Nephron (organoid): ENCODE measurements at regions not wholly inside any gene's neighbourhood (a gene's known extent, or its start where the extent isn't known, plus 50 kb on each side); places are given as distances from the start of the nearest gene placed in this dataset.

Source experiments
- H3K27ac Mint-ChIP-seq, 3 experiments: 2 replicates each; pipeline ENCODE4 v1.8.0; 2020; ENCODE audit warnings: mixed read lengths in 3 of 3, mild to moderate bottlenecking in 2 of 3, moderate library complexity in 1 of 3
- H3K27me3 Mint-ChIP-seq: 2 replicates; pipeline ENCODE4 v1.8.0; 2021; ENCODE audit warnings: low read depth, mild to moderate bottlenecking, moderate library complexity, mixed read lengths
- H3K36me3 Mint-ChIP-seq: 2 replicates; pipeline ENCODE4 v1.8.0; 2020; ENCODE audit warnings: low read depth, mixed read lengths
- H3K4me1 Mint-ChIP-seq: 2 replicates; pipeline ENCODE4 v1.8.0; 2020; ENCODE audit warnings: mixed read lengths
- H3K4me3 Mint-ChIP-seq, 3 experiments: 2 replicates each; pipeline ENCODE4 v1.8.0; 2020; ENCODE audit warnings: mild to moderate bottlenecking in 3 of 3, mixed read lengths in 3 of 3, moderate library complexity in 2 of 3
- H3K9me3 Mint-ChIP-seq: 2 replicates; pipeline ENCODE4 v1.8.0; 2020; ENCODE audit warnings: mixed read lengths
- TF ChIP-seq, protein P1 (sequence below), 3 experiments: fragments of 200-600 bp; sonication (generic); IDR thresholded peaks; one replicate each; pipeline ENCODE4 v1.5.0; 2021; ENCODE audit warnings: antibody characterized with exemption in 3 of 3; ENCODE audit not compliant: unreplicated experiment in 3 of 3

GRCh38 chr2:164384434-164384833, 236.8 kb downstream of the GRB14 start:
- Mint-ChIP-seq H3K27ac (no peak overlapping the region), H3K4me1 (no peaks in the 10 kb centered on the region), H3K36me3 (no peaks in the 10 kb centered on the region), H3K9me3 (no peaks in the 10 kb centered on the region), H3K27me3 (no peaks in the 10 kb centered on the region), H3K4me3 (no peak overlapping the region)
- TF ChIP-seq, protein P1, sequence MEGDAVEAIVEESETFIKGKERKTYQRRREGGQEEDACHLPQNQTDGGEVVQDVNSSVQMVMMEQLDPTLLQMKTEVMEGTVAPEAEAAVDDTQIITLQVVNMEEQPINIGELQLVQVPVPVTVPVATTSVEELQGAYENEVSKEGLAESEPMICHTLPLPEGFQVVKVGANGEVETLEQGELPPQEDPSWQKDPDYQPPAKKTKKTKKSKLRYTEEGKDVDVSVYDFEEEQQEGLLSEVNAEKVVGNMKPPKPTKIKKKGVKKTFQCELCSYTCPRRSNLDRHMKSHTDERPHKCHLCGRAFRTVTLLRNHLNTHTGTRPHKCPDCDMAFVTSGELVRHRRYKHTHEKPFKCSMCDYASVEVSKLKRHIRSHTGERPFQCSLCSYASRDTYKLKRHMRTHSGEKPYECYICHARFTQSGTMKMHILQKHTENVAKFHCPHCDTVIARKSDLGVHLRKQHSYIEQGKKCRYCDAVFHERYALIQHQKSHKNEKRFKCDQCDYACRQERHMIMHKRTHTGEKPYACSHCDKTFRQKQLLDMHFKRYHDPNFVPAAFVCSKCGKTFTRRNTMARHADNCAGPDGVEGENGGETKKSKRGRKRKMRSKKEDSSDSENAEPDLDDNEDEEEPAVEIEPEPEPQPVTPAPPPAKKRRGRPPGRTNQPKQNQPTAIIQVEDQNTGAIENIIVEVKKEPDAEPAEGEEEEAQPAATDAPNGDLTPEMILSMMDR (IDR thresholded peaks at IDR 0.05; ENCODE audit: unreplicated experiment in 3 of 3), result no peak

DNA sequence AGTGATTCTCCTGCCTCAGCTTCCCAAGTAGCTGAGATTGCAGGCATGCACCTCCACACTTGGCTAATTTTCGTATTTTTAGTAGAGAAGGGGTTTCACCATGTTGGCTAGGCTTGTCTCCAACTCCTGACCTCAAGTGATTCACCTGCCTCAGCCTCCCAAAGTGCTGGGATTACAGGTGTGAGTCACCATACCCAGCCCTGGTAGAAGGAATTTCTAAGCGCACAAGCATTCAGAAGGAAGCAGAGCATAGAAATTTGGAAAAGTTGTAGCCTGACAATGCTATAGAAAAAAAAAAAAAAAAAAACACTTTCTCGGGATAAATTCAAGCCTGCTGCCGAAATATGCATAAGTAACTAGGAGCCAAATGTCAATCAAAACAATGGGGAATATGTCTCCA, 249.4 kb downstream of the GRB14 start:
- H3K36me3 Mint-ChIP-seq, result no peaks in the 10 kb centered on the region
- H3K27me3 Mint-ChIP-seq, result peaks cover 3% of the 10 kb centered on the region
- no peak overlapping the region for H3K4me3 Mint-ChIP-seq
- peaks cover 13% of the 10 kb centered on the region for H3K9me3 Mint-ChIP-seq
- peaks cover 8% of the 10 kb centered on the region for H3K4me1 Mint-ChIP-seq
- TF ChIP-seq, protein P1 (IDR thresholded peaks at IDR 0.05; ENCODE audit: unreplicated experiment in 3 of 3), result no peak
- no peak overlapping the region for H3K27ac Mint-ChIP-seq

GRCh38 chr2:164369366-164369765, 251.9 kb downstream of the GRB14 start:
- peaks cover 8% of the 10 kb centered on the region for H3K4me1 Mint-ChIP-seq
- no peak overlapping the region for H3K4me3 Mint-ChIP-seq
- H3K36me3 Mint-ChIP-seq, result no peaks in the 10 kb centered on the region
- H3K27me3 Mint-ChIP-seq, result peaks cover 3% of the 10 kb centered on the region
- peaks cover 13% of the 10 kb centered on the region for H3K9me3 Mint-ChIP-seq
- TF ChIP-seq, protein P1 (IDR thresholded peaks at IDR 0.05; ENCODE audit: unreplicated experiment in 3 of 3), result no peak
- H3K27ac Mint-ChIP-seq, result peak overlapping the region; percentile 47 to 66 (median 48)

DNA sequence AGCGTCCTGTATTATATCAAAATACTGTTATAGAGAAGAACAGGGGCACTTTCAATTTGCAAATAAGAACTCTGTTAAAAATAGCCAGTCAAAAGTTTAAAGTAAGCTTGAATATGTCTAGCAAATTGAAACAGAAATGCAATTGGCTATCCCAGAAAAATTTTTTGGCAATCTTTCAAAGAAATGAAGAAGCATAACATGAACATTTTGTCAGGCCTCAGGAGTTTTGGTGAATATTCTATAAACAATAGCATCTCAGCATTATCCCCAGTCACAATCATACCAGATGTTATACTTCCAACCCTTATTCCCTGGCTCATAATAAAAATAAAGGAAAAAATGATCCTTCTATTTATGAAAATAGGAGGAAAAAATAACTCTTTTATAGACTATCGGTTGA, 252.4 kb downstream of the GRB14 start:
- Mint-ChIP-seq H3K4me3 (no peak overlapping the region), H3K36me3 (no peaks in the 10 kb centered on the region), H3K4me1 (peaks cover 8% of the 10 kb centered on the region), H3K27ac (peak overlapping the region; percentile 47 to 66 (median 48)), H3K27me3 (peaks cover 3% of the 10 kb centered on the region), H3K9me3 (peaks cover 13% of the 10 kb centered on the region)
- TF ChIP-seq, protein P1 (IDR thresholded peaks at IDR 0.05; ENCODE audit: unreplicated experiment in 3 of 3), result no peak

GRCh38 chr2:164363646-164364045, 257.6 kb downstream of the GRB14 start:
- Mint-ChIP-seq H3K27ac (no peak overlapping the region), H3K27me3 (peaks cover 3% of the 10 kb centered on the region), H3K4me1 (no peaks in the 10 kb centered on the region), H3K36me3 (no peaks in the 10 kb centered on the region), H3K9me3 (no peaks in the 10 kb centered on the region), H3K4me3 (no peak overlapping the region)
- TF ChIP-seq, protein P1 (IDR thresholded peaks at IDR 0.05; ENCODE audit: unreplicated experiment in 3 of 3), result no peak

GRCh38 chr2:164351536-164351935, 269.7 kb downstream of the GRB14 start:
- Mint-ChIP-seq H3K27ac (no peak overlapping the region), H3K4me3 (no peak overlapping the region), H3K36me3 (no peaks in the 10 kb centered on the region), H3K27me3 (no peaks in the 10 kb centered on the region), H3K9me3 (no peaks in the 10 kb centered on the region), H3K4me1 (no peaks in the 10 kb centered on the region)
- TF ChIP-seq, protein P1 (IDR thresholded peaks at IDR 0.05; ENCODE audit: unreplicated experiment in 3 of 3), result no peak
